Adipose tissue (tissue), 3 donors: ENCODE measurements at regions not wholly inside any gene's neighbourhood (a gene's known extent, or its start where the extent isn't known, plus 50 kb on each side); places are given as distances from the start of the nearest gene placed in this dataset.

Source experiments
- H3K27ac ChIP-seq: one replicate; pipeline ENCODE4 v1.5.1; 2013; ENCODE audit warnings: low read depth, low read length
- WGBS, 3 donors: extraction: QIAGEN DNeasy Blood & Tissue Kit; methylation state at CpG; one replicate each; pipeline ENCODE4 v1.1.7; 2013; 5-methylcytosine and 5-hydroxymethylcytosine counted together
- donor health status: healthy with polysubstance abuse.
- donor health status: Bipolar disorder and iron deficiency.
- donor health status: healthy.

GRCh38 chr5:4661326-4661725, 478.8 kb upstream of the ADAMTS16 start:
- H3K27ac ChIP-seq: no peak overlapping the region
- WGBS, 3 donors: 71 to 78% (median 75%) methylated on average over 8 of the region's 8 CpGs

- 63 to 72% (median 66%) methylated on average over 7 of the region's 7 CpGs for WGBS, 3 donors
- H3K27ac ChIP-seq: no peak overlapping the region
These were observed 478.3 kb upstream of the ADAMTS16 start for GRCh38 chr5:4661836-4662235.

DNA sequence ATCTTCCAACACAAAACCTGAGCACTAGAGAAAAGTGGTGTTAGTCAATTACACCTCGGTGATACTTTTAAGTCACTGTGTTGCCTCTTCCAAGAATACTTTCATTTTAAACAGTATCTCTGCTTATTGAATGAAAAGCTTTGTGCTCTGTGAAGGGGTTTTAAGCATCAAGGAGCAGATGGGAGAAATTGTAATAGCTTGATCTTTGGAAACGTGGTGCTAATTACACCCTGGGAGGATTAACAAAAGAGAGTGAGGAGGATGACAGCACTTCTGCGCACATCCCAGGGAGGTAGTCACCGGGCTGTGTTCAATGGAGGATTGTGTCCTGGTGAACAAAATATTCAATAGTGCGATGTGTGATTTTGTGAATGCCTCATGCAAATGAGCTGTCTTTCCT, 477.4 kb upstream of the ADAMTS16 start:
- 77 to 88% (median 87%) methylated on average over 5 of the region's 5 CpGs for WGBS, 3 donors
- no peak overlapping the region for H3K27ac ChIP-seq

- no peak overlapping the region for H3K27ac ChIP-seq
- WGBS, 3 donors: 65 to 82% (median 82%) methylated on average over 2 of the region's 2 CpGs
These were observed 474.2 kb upstream of the ADAMTS16 start for GRCh38 chr5:4665911-4666310.

DNA sequence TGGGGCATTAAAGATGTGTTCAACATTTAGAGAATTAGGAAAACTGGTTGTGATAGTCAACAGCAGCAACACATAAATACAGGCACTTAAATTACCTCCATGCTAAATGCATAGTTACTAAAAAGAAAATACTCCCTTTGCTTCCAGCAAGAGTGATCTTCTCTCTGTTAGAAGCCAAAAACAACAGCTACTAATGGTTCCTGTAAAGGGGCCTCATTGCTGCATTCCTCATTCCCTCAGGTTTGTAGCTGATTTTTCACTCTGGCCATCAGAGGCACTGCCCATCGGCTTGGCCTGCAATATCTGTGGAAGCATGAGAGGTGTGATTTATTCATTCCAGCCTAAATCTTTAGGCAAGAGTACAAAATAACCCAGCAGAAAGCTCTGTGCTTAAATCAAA, 466.0 kb upstream of the ADAMTS16 start:
- 34 to 45% (median 42%) methylated on average over 1 of the region's 1 CpG for WGBS, 3 donors

DNA sequence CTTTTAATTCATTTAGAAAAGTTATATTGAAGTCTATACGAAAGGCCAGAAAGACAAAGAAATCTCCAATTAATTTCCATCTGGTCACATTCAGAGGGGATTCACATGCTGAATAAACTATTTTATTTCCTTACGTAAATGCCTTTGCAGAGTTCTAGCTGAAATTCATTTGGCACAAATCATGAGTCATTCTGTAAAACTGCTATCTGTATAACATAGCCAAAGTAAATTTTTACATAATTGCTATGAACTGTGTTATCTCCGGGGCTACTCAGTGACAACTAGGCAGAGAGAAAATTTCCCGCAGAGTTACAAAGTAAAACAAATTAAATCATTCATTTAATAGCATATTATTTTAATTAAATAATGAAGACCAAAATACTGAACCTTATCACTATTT, 463.2 kb upstream of the ADAMTS16 start:
- H3K27ac ChIP-seq: no peak overlapping the region
- WGBS, 3 donors: 66 to 68% (median 66%) methylated on average over 4 of the region's 4 CpGs

More for the DNA sequence above, 466.0 kb upstream of the ADAMTS16 start:
- H3K27ac ChIP-seq: no peak overlapping the region

DNA sequence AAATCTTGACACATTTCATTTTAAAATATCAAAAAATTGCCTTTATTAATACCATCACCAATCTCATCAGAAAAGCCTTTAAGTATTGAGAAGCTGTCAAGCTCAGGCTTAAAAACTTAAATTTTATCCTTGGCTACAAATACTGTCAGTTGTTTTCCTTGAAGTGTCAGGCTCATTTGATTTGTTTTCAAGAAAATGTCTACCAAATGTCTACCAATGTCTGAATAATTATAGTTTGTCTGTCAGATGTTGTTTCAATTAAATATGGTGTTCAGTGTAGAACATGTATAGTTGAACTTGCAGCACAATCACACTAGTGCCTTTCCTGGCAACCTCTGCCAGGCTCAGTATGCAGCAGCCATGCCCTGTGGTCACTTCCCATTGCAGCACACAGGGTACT, 455.2 kb upstream of the ADAMTS16 start:
- H3K27ac ChIP-seq: no peak overlapping the region

DNA sequence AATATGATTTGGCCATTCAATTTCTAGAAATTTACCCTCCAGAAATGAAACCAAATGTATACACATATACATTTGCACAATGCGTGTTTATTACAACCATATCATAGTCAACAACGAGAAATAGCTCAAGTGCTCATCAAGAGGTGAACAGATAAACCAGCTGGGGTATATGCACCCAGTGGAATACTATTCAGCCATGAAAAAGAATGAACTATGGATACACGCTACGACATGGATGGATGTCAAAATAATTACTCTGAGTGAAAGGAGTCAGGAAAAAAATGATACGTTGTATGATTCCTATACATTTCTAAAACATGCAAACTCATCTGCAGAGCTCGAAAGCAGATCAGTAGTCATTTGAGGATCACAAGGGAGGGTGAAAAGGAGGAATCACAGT, 441.5 kb upstream of the ADAMTS16 start:
- 80 to 91% (median 87%) methylated on average over 6 of the region's 6 CpGs for WGBS, 3 donors
- no peak overlapping the region for H3K27ac ChIP-seq

GRCh38 chr5:4699592-4699991, 440.5 kb upstream of the ADAMTS16 start:
- no peak overlapping the region for H3K27ac ChIP-seq

DNA sequence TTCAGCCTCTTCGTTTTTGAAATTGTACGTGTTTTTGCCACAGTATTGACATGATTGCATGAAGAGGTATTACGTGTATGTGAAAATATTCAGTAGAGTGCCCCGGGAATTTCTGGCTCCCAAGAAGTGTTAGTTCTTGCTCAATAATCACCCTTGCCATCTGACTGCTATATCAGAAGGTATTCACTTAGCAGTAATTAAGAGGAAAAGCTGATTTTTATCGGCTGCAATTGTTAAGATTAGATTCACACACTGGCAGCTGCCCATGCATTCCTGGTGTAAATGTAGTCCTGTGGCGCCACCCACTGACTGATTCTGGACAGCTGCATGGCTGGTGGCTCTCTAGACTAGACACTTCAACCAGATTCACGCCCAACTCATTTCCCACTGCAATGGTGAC, 440.1 kb upstream of the ADAMTS16 start:
- WGBS, 3 donors: 16 to 33% (median 24%) methylated on average over 7 of the region's 7 CpGs
- H3K27ac ChIP-seq: no peak overlapping the region

More at GRCh38 chr5:4699592-4699991, 440.5 kb upstream of the ADAMTS16 start:
- WGBS, 3 donors: 64 to 73% (median 66%) methylated on average over 6 of the region's 6 CpGs

DNA sequence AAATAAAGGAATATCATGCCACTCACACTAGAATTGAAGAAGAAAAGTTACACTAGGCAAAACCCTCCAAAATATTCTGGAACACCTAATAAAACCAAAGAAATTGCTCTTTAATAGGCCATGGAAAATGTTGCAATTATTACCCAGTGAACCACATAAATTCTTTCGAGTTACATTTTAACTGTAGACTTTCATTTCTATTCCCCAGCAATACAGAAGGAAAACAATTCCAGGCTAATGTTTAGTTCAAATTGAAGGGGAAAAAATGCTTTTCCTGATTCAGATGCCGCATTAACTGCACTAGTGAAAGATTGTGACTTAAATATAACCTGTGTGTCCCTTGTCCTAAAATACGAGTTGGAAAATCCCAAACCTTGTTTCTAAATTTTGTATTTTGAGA, 439.3 kb upstream of the ADAMTS16 start:
- 29 to 70% (median 58%) methylated on average over 3 of the region's 3 CpGs for WGBS, 3 donors

GRCh38 chr5:4703931-4704458, 436.1 kb upstream of the ADAMTS16 start:
- 76 to 86% (median 81%) methylated on average over 4 of the region's 4 CpGs for WGBS, 3 donors
- no peak overlapping the region for H3K27ac ChIP-seq

More for the DNA sequence above, 439.3 kb upstream of the ADAMTS16 start:
- H3K27ac ChIP-seq: no peak overlapping the region

DNA sequence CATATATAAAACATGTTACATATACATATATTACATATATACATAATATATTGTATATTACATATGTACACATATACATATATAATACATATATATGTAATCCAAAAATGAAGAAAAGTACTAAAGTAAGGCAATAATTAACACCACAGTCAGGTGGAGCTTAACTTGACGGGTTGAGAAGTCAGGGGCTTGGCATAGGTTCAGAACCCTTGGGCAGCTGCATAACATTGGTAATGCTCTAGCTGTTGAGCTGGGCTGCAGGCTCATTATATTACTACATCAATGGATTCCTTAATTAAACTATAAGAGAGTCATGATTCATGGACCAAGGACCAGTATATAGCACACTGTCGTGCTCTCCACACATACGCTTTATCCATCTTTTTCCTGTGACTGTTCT, 435.2 kb upstream of the ADAMTS16 start:
- no peak overlapping the region for H3K27ac ChIP-seq
- 69 to 90% (median 81%) methylated on average over 3 of the region's 3 CpGs for WGBS, 3 donors

GRCh38 chr5:4716781-4717180, 423.3 kb upstream of the ADAMTS16 start:
- no peak overlapping the region for H3K27ac ChIP-seq
- WGBS, 3 donors: 22 to 30% (median 24%) methylated on average over 4 of the region's 4 CpGs

DNA sequence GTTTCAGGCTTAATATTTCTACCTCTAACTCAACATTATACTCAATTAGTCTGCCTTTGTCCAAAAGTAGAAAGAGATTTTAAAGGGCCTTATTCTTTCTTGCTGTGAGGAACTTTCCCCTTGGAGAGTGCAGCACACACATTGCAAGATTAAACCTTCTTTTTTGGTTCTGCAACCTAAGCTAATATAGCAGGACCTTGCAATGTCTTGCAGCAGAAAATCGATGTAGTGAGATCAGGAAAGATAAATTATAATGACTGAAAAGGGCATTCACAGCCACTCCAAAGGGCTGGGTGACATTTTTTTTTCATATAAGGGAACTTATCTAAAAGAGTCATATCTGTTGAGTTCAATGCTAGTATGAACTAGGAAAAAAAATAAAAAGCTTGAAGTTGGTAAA, 422.7 kb upstream of the ADAMTS16 start:
- 26 to 43% (median 41%) methylated on average over 1 of the region's 1 CpG for WGBS, 3 donors
- H3K27ac ChIP-seq: no peak overlapping the region

- no peak overlapping the region for H3K27ac ChIP-seq
- 67 to 70% (median 68%) methylated on average over 6 of the region's 6 CpGs for WGBS, 3 donors
These were observed 419.3 kb upstream of the ADAMTS16 start for GRCh38 chr5:4720831-4721230.

GRCh38 chr5:4722886-4723285, 417.2 kb upstream of the ADAMTS16 start:
- H3K27ac ChIP-seq: no peak overlapping the region
- 45 to 74% (median 72%) methylated on average over 2 of the region's 2 CpGs for WGBS, 3 donors

GRCh38 chr5:4725594-4725993, 414.5 kb upstream of the ADAMTS16 start:
- H3K27ac ChIP-seq: no peak overlapping the region
- WGBS, 3 donors: 79 to 88% (median 84%) methylated on average over 4 of the region's 4 CpGs

DNA sequence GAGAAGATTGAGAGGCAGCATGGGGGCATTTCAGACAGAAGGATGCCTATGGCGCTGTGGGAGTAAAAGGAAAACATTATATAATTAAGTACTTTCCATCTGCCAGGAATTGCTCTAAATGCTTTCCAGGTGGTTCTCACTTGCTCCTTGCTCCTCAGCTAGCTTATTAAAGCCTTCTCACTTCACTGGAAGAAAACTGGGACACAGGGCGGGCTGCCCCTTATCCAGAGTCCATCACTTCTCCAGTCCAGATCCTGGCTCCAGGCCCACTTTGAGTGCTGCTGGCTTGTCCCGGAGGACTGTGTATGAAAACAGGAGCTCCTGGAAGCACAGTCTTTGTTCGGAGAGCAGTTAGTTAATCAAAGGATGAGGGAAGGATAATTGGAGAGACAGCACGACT, 409.9 kb upstream of the ADAMTS16 start:
- WGBS, 3 donors: 60 to 61% (median 60%) methylated on average over 5 of the region's 5 CpGs
- H3K27ac ChIP-seq: no peak overlapping the region

- no peak overlapping the region for H3K27ac ChIP-seq
- 39 to 52% (median 44%) methylated on average over 2 of the region's 2 CpGs for WGBS, 3 donors
These were observed 405.8 kb upstream of the ADAMTS16 start for GRCh38 chr5:4734348-4734747.

DNA sequence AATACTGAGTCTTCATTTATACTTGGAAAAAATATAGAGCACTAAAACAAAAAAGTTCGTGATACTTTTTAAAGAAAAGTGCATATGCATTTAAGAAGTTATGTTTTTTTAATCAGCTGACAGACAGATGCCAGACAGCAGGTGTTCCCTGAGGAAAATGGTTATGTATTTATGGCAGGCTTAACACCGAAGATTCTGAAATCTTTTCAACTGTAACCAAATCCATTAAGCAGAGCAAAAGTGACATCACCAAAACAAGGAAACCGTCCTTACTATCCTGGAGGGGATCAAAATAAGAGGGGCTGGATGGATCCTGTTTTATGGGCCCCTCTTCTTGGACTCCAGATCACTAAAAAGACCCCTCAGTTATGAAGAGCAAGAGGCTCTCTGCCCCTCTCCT, 404.9 kb upstream of the ADAMTS16 start:
- H3K27ac ChIP-seq: no peak overlapping the region
- 57 to 70% (median 63%) methylated on average over 3 of the region's 3 CpGs for WGBS, 3 donors
